Stomach smooth muscle (tissue), 2 donors: ENCODE measurements at regions not wholly inside any gene's neighbourhood (a gene's known extent, or its start where the extent isn't known, plus 50 kb on each side); places are given as distances from the start of the nearest gene placed in this dataset.

ENCODE experiments used
- H3K27ac ChIP-seq: one replicate; pipeline ENCODE4 v1.7.0; 2013; ENCODE audit warnings: mild to moderate bottlenecking, low read length, inconsistent platforms
- H3K27me3 ChIP-seq, 2 donors: one replicate each; pipeline ENCODE4 v1.7.0; 2013; ENCODE audit warnings: low read length in 2 of 2; ENCODE audit not compliant: insufficient read depth in 2 of 2, control insufficient read depth in 1 of 2
- H3K36me3 ChIP-seq, 2 donors: one replicate each; pipeline ENCODE4 v1.7.0; 2013; ENCODE audit warnings: low read length in 2 of 2; ENCODE audit not compliant: control insufficient read depth in 2 of 2, insufficient read depth in 2 of 2
- H3K4me1 ChIP-seq: one replicate; pipeline ENCODE4 v1.7.0; 2013; ENCODE audit warnings: low read length; ENCODE audit not compliant: control insufficient read depth, insufficient read depth
- H3K4me3 ChIP-seq, 2 donors: one replicate each; pipeline ENCODE4 v1.7.0; 2013; ENCODE audit warnings: low read length in 2 of 2
- H3K9ac ChIP-seq, 2 donors: one replicate each; pipeline ENCODE4 v1.7.0; 2013; ENCODE audit warnings: low read length in 2 of 2, mild to moderate bottlenecking in 1 of 2
- H3K9me3 ChIP-seq, 2 donors: one replicate each; pipeline ENCODE4 v1.7.0; 2013; ENCODE audit warnings: low read length in 2 of 2; ENCODE audit not compliant: control insufficient read depth in 2 of 2
- donor health status: healthy.
- donor health status: Pancreatic carcinoma.

- Histone ChIP-seq H3K4me1 (no peaks in the 10 kb centered on the region), H3K9ac (no peak overlapping the region), H3K27ac (no peak overlapping the region), H3K36me3 (no peaks in the 10 kb centered on the region), H3K9me3 (no peaks in the 10 kb centered on the region), H3K4me3 (no peak overlapping the region), H3K27me3 (no peaks in the 10 kb centered on the region)
Measured at GRCh38 chr10:43857931-43858315, 209.2 kb upstream of the ZNF32 start.

GRCh38 chr10:43857206-43857930 lies 208.7 kb upstream of the ZNF32 start:
- H3K9me3 ChIP-seq: no peaks in the 10 kb centered on the region
- H3K27ac ChIP-seq: no peak overlapping the region

GRCh38 chr10:43856299-43856698 lies 207.6 kb upstream of the ZNF32 start:
- Histone ChIP-seq H3K27me3 (no peaks in the 10 kb centered on the region), H3K9ac (no peak overlapping the region), H3K4me1 (peaks cover 3% of the 10 kb centered on the region), H3K36me3 (no peaks in the 10 kb centered on the region), H3K9me3 (no peaks in the 10 kb centered on the region), H3K4me3 (no peak overlapping the region), H3K27ac (no peak overlapping the region)

More at GRCh38 chr10:43857206-43857930, 208.7 kb upstream of the ZNF32 start:
- Histone ChIP-seq H3K27me3 (no peaks in the 10 kb centered on the region), H3K4me3 (no peak overlapping the region), H3K36me3 (no peaks in the 10 kb centered on the region), H3K4me1 (peaks cover 3% of the 10 kb centered on the region), H3K9ac (no peak overlapping the region)

- no peaks in the 10 kb centered on the region for H3K9me3 ChIP-seq
- H3K27ac ChIP-seq: no peak overlapping the region
- H3K36me3 ChIP-seq: no peaks in the 10 kb centered on the region
- H3K4me3 ChIP-seq: no peak overlapping the region
- peaks cover 3% of the 10 kb centered on the region for H3K4me1 ChIP-seq
- H3K27me3 ChIP-seq: no peaks in the 10 kb centered on the region
- no peak overlapping the region for H3K9ac ChIP-seq
Measured at GRCh38 chr10:43855667-43856210, 207.1 kb upstream of the ZNF32 start.

- Histone ChIP-seq H3K36me3 (no peaks in the 10 kb centered on the region), H3K4me1 (peaks cover 3% of the 10 kb centered on the region), H3K9ac (no peak overlapping the region), H3K9me3 (no peaks in the 10 kb centered on the region), H3K27me3 (no peaks in the 10 kb centered on the region), H3K27ac (no peak overlapping the region), H3K4me3 (no peak overlapping the region)
Measured at GRCh38 chr10:43854007-43854406, 205.3 kb upstream of the ZNF32 start.

GRCh38 chr10:43853369-43853768 lies 204.7 kb upstream of the ZNF32 start:
- no peaks in the 10 kb centered on the region for H3K36me3 ChIP-seq
- peaks cover 3% of the 10 kb centered on the region for H3K4me1 ChIP-seq
- no peak overlapping the region for H3K9ac ChIP-seq
- H3K27ac ChIP-seq: no peak overlapping the region
- H3K27me3 ChIP-seq: no peaks in the 10 kb centered on the region
- no peaks in the 10 kb centered on the region for H3K9me3 ChIP-seq
- H3K4me3 ChIP-seq: no peak overlapping the region

GRCh38 chr10:43852644-43853214 lies 204.0 kb upstream of the ZNF32 start:
- Histone ChIP-seq H3K9ac (no peak overlapping the region), H3K9me3 (no peaks in the 10 kb centered on the region), H3K27ac (no peak overlapping the region), H3K27me3 (no peaks in the 10 kb centered on the region), H3K36me3 (no peaks in the 10 kb centered on the region), H3K4me1 (peaks cover 3% of the 10 kb centered on the region), H3K4me3 (no peak overlapping the region)

GRCh38 chr10:43852149-43852548 lies 203.5 kb upstream of the ZNF32 start:
- Histone ChIP-seq H3K36me3 (no peaks in the 10 kb centered on the region), H3K27me3 (no peaks in the 10 kb centered on the region), H3K27ac (no peak overlapping the region), H3K4me1 (peaks cover 3% of the 10 kb centered on the region), H3K9me3 (no peaks in the 10 kb centered on the region), H3K4me3 (no peak overlapping the region), H3K9ac (no peak overlapping the region)

GRCh38 chr10:43851030-43851429 lies 202.3 kb upstream of the ZNF32 start:
- Histone ChIP-seq H3K4me3 (no peak overlapping the region), H3K9ac (no peak overlapping the region), H3K4me1 (peaks cover 3% of the 10 kb centered on the region), H3K27me3 (no peaks in the 10 kb centered on the region), H3K27ac (no peak overlapping the region), H3K9me3 (no peaks in the 10 kb centered on the region), H3K36me3 (no peaks in the 10 kb centered on the region)

- no peaks in the 10 kb centered on the region for H3K36me3 ChIP-seq
- H3K9me3 ChIP-seq: no peaks in the 10 kb centered on the region
- no peak overlapping the region for H3K27ac ChIP-seq
- H3K9ac ChIP-seq: no peak overlapping the region
- peaks cover 3% of the 10 kb centered on the region for H3K4me1 ChIP-seq
- no peak overlapping the region for H3K4me3 ChIP-seq
- no peaks in the 10 kb centered on the region for H3K27me3 ChIP-seq
Measured at GRCh38 chr10:43849551-43849950, 200.9 kb upstream of the ZNF32 start.

- Histone ChIP-seq H3K9me3 (no peaks in the 10 kb centered on the region), H3K27me3 (no peaks in the 10 kb centered on the region), H3K4me1 (no peaks in the 10 kb centered on the region), H3K4me3 (no peak overlapping the region), H3K27ac (no peak overlapping the region), H3K36me3 (no peaks in the 10 kb centered on the region), H3K9ac (no peak overlapping the region)
Measured at GRCh38 chr10:43846968-43847367, 198.3 kb upstream of the ZNF32 start.
